GM12878 (cell line): ENCODE measurements at regions not wholly inside any gene's neighbourhood (a gene's known extent, or its start where the extent isn't known, plus 50 kb on each side); places are given as distances from the start of the nearest gene placed in this dataset.

Source experiments
- ATAC-seq: fragments of 200-7000 bp; cut with Tn5 transposase; 3 replicates; pipeline ENCODE4 v1.9.1; 2020; ENCODE audit warnings: mild to moderate bottlenecking, moderate library complexity
- BruUV-seq: library from RNA; stranded (reverse); fragments of 400-500 nt; replicated peaks from 2 replicates; lab custom pipeline; 2021; lab: Mats Ljungman, UMichigan
- CTCF ChIA-PET: fragments of 300-600 bp; sonication (Branson Sonifier 250); formaldehyde crosslinking; extraction: SDS; loops from one replicate; lab custom pipeline; 2021; ENCODE audit warnings: inconsistent platforms; lab: Yijun Ruan, JAX
- POLR2A ChIA-PET: fragments of 350-600 bp; formaldehyde crosslinking; extraction: SDS; loops from one replicate; lab custom pipeline; 2021; ENCODE audit warnings: inconsistent platforms; lab: Charles Lee
- RAD21 ChIA-PET: fragments of 300-600 bp; sonication (Branson Sonifier 250); formaldehyde crosslinking; loops from one replicate; lab custom pipeline; 2023; ENCODE audit warnings: antibody characterized with exemption; ENCODE audit not compliant: unreplicated experiment; lab: Charles Lee
- SMC1A ChIA-PET: fragments of 300-600 bp; sonication (Branson Sonifier 250); formaldehyde crosslinking; loops from one replicate; lab custom pipeline; 2023; ENCODE audit not compliant: unreplicated experiment, uncharacterized antibody; lab: Charles Lee
- DNase-seq: peaks from one replicate; pipeline ENCODE4 v3.0.0-alpha.2; 2011; ENCODE audit warnings: low read depth, low spot score
- FAIRE-seq: peaks from 3 replicates; lab custom pipeline; 2011; peaks lifted over from hg19 to GRCh38; lab: Jason Lieb, UNC
- H2AFZ ChIP-seq: 2 replicates; pipeline ENCODE4 v1.6.0; 2011; ENCODE audit warnings: low read depth, low read length, control low read depth; ENCODE audit not compliant: control insufficient read depth
- H3K27ac ChIP-seq: 2 replicates; pipeline ENCODE4 v1.5.1; 2011; ENCODE audit warnings: control low read depth; ENCODE audit not compliant: control insufficient read depth, insufficient read depth
- H3K27me3 ChIP-seq, 2 experiments: replicated peaks in 1 of 2; 2 replicates each; pipeline versions ENCODE4 v1.6.0 to v1.6.1; 2011; ENCODE audit warnings: low read length in 1 of 2; ENCODE audit not compliant: control insufficient read depth in 2 of 2, insufficient read depth in 2 of 2
- H3K36me3 ChIP-seq, 2 experiments: 2 replicates each; pipeline ENCODE4 v1.5.1; 2011; ENCODE audit warnings: low read length in 1 of 2; ENCODE audit not compliant: control insufficient read depth in 2 of 2, insufficient read depth in 2 of 2
- H3K4me1 ChIP-seq: 2 replicates; pipeline ENCODE4 v1.6.1; 2011; ENCODE audit warnings: mild to moderate bottlenecking, low read length, moderate library complexity, mixed read lengths; ENCODE audit not compliant: control insufficient read depth, insufficient read depth
- H3K4me2 ChIP-seq: 2 replicates; pipeline ENCODE4 v1.6.0; 2011; ENCODE audit warnings: control low read depth; ENCODE audit not compliant: control insufficient read depth, insufficient read depth
- H3K4me3 ChIP-seq: fragments of 200-600 bp; sonication (generic); 2 replicates; pipeline ENCODE4 v1.5.1; 2016
- H3K79me2 ChIP-seq: 2 replicates; pipeline ENCODE4 v1.6.0; 2011; ENCODE audit warnings: low read length; ENCODE audit not compliant: control insufficient read depth, insufficient read depth
- H3K9ac ChIP-seq: 2 replicates; pipeline ENCODE4 v1.8.0; 2011; ENCODE audit warnings: low read length, control low read depth, mixed read lengths; ENCODE audit not compliant: control insufficient read depth, insufficient read depth
- H3K9me3 ChIP-seq: replicated peaks from 3 replicates; pipeline ENCODE4 v1.5.1; 2011; ENCODE audit warnings: mild to moderate bottlenecking, low read length; ENCODE audit not compliant: control insufficient read depth, insufficient read depth
- H4K20me1 ChIP-seq: 2 replicates; pipeline ENCODE4 v1.6.0; 2011; ENCODE audit not compliant: control insufficient read depth, insufficient read depth
- DPF2 ChIP-seq: fragments of 450-650 bp; IDR thresholded peaks from 2 replicates; pipeline ENCODE4 v1.6.1; 2017; ENCODE audit warnings: mild to moderate bottlenecking
- IRF4 ChIP-seq: IDR thresholded peaks from 2 replicates; pipeline ENCODE4 v1.6.1; 2011; ENCODE audit warnings: low read depth, low read length
- SIX5 ChIP-seq: IDR thresholded peaks from 2 replicates; pipeline ENCODE4 v1.6.1; 2011; ENCODE audit warnings: mild to moderate bottlenecking, low read depth, low read length, moderate library complexity; ENCODE audit not compliant: severe bottlenecking
- SMAD1 ChIP-seq: fragments of 450-650 bp; IDR thresholded peaks from 2 replicates; pipeline ENCODE4 v1.6.1; 2018; ENCODE audit warnings: mild to moderate bottlenecking, low read depth; ENCODE audit not compliant: partially characterized antibody
- TCF12 ChIP-seq: IDR thresholded peaks from 2 replicates; pipeline ENCODE4 v1.6.1; 2011; ENCODE audit warnings: low read depth, mild to moderate bottlenecking, low read length
- ZNF384 ChIP-seq: IDR thresholded peaks from 2 replicates; pipeline ENCODE4 v1.6.1; 2012; ENCODE audit warnings: low read depth, mild to moderate bottlenecking, low read length, improper control_type of control experiment, borderline replicate concordance
- ZNF592 ChIP-seq: fragments of 450-650 bp; IDR thresholded peaks from 2 replicates; pipeline ENCODE4 v1.6.1; 2017; ENCODE audit warnings: mild to moderate bottlenecking, moderate library complexity
- WGBS: methylation state at CpG from one replicate; pipeline ENCODE4 v1.1.6; 2016; ENCODE audit warnings: low lambda C conversion rate; ENCODE audit not compliant: insufficient replicate concordance, insufficient coverage; ENCODE audit errors: missing lambda C conversion rate; 5-methylcytosine and 5-hydroxymethylcytosine counted together
- in situ Hi-C: fragments of 300-500 bp; cut with MboI; formaldehyde crosslinking; loops from 9 replicates; pipeline ENCODE4 v1.14.3; 2018; ENCODE audit warnings: mixed read lengths
- intact Hi-C: fragments of 100-400 bp; cut with micrococcal nuclease; formaldehyde crosslinking; loops from one replicate; pipeline ENCODE4 v1.14.2; 2022; ENCODE audit not compliant: unreplicated experiment

GRCh38 chr2:22002066-22002465 lies 878.3 kb downstream of the TDRD15 start:
- H3K27ac ChIP-seq = no peak overlapping the region
- ChIA-PET POLR2A (no interaction called here), RAD21 (no interaction called here), CTCF (no interaction called here), SMC1A (no interaction called here)
- H3K27me3 ChIP-seq = no peaks in the 10 kb centered on the region
- no peaks in the 10 kb centered on the region for H3K79me2 ChIP-seq
- H3K9me3 ChIP-seq = no peaks in the 10 kb centered on the region
- DNase-seq = no peak
- no peak for ATAC-seq
- TF ChIP-seq ZNF384 (no peak), SMAD1 (no peak), IRF4 (no peak), TCF12 (no peak), ZNF592 (no peak), DPF2 (no peak), SIX5 (no peak)
- BruUV-seq = no TSS peak
- intact Hi-C loops (no loop called here), in situ Hi-C loops (no loop called here)
- H2AFZ ChIP-seq = no peak overlapping the region
- H3K4me2 ChIP-seq = no peak overlapping the region
- no peak overlapping the region for H3K4me3 ChIP-seq
- WGBS = 0% methylated on average over 1 of the region's 1 CpG
- no peaks in the 10 kb centered on the region for H4K20me1 ChIP-seq
- no peaks in the 10 kb centered on the region for H3K36me3 ChIP-seq
- no peak overlapping the region for H3K9ac ChIP-seq
- FAIRE-seq = no peak
- H3K4me1 ChIP-seq = no peaks in the 10 kb centered on the region
